K562 (cell line): ENCODE measurements at regions not wholly inside any gene's neighbourhood (a gene's known extent, or its start where the extent isn't known, plus 50 kb on each side); places are given as distances from the start of the nearest gene placed in this dataset.

Experiments used
- ATAC-seq: fragments of 200-7000 bp; cut with Tn5 transposase; 3 replicates; pipeline ENCODE4 v1.9.1; 2020; ENCODE audit warnings: moderate library complexity
- BruUV-seq: library from RNA; stranded (reverse); fragments of 400-500 nt; replicated peaks from 2 replicates; lab custom pipeline; 2021; lab: Mats Ljungman, UMichigan
- CTCF ChIA-PET: fragments of 300-600 bp; formaldehyde crosslinking; extraction: SDS; loops from one replicate; lab custom pipeline; 2021; ENCODE audit warnings: low intra/inter-chr PET ratio; lab: Yijun Ruan, JAX
- POLR2A ChIA-PET: fragments of 300-600, 350-650 bp; sonication (Branson Sonifier 250); formaldehyde crosslinking; extraction: SDS; loops from one replicate; lab custom pipeline; 2021; ENCODE audit warnings: antibody characterized with exemption, inconsistent platforms; lab: Yijun Ruan, JAX
- DNase-seq, 4 experiments: peaks; one replicate each; pipeline versions ENCODE4 v3.0.0 to v3.0.0-alpha.2; 2011 to 2018; ENCODE audit warnings: low spot score in 3 of 4, mixed read lengths in 3 of 4; ENCODE audit errors: extremely low read depth in 1 of 4
- FAIRE-seq: peaks from 2 replicates; lab custom pipeline; 2011; peaks lifted over from hg19 to GRCh38; lab: Jason Lieb, UNC
- H2AFZ ChIP-seq: 2 replicates; pipeline ENCODE4 v1.6.0; 2011; ENCODE audit warnings: low read depth, low read length, control low read depth, inconsistent platforms
- H3K27ac ChIP-seq: fragments of 200-600 bp; 3 replicates; pipeline ENCODE4 v1.8.0; 2011; ENCODE audit warnings: low read depth, mild to moderate bottlenecking, control low read depth, inconsistent platforms, low read length, moderate library complexity, mixed read lengths; ENCODE audit errors: extremely low read depth
- H3K27me3 ChIP-seq, 2 experiments: fragments of 300-600 bp in 1 of 2; 2 replicates in 1 of 2; 3 replicates in 1 of 2; pipeline versions ENCODE4 v1.6.0 to v1.8.0; 2011; ENCODE audit warnings: inconsistent platforms in 2 of 2, low read length in 2 of 2, mild to moderate bottlenecking in 1 of 2, mixed read lengths in 1 of 2, moderate library complexity in 1 of 2; ENCODE audit not compliant: control insufficient read depth in 2 of 2, insufficient read depth in 2 of 2
- H3K36me3 ChIP-seq: fragments of 300-600 bp; 3 replicates; pipeline ENCODE4 v1.8.0; 2011; ENCODE audit warnings: mild to moderate bottlenecking, low read length, inconsistent platforms; ENCODE audit not compliant: control insufficient read depth, insufficient read depth
- H3K4me1 ChIP-seq, 2 experiments: fragments of 200-600 bp in 1 of 2; replicated peaks in 1 of 2; 2 replicates in 1 of 2; 3 replicates in 1 of 2; pipeline versions ENCODE4 v1.5.1 to v1.8.0; 2011; ENCODE audit warnings: inconsistent platforms in 2 of 2, low read length in 2 of 2, mild to moderate bottlenecking in 1 of 2, mixed read lengths in 1 of 2, moderate library complexity in 1 of 2; ENCODE audit not compliant: control insufficient read depth in 2 of 2, insufficient read depth in 2 of 2
- H3K4me2 ChIP-seq: 2 replicates; pipeline ENCODE4 v1.6.1; 2011; ENCODE audit warnings: low read length, control low read depth, inconsistent platforms, mixed read lengths; ENCODE audit not compliant: insufficient read depth
- H3K4me3 ChIP-seq: fragments of 200-600 bp; sonication (generic), shearing (Covaris generic); 2 replicates; pipeline ENCODE4 v1.5.1; 2016; ENCODE audit warnings: control low read depth, inconsistent platforms
- H3K79me2 ChIP-seq: fragments of 200-600 bp; 3 replicates; pipeline ENCODE4 v1.8.0; 2011; ENCODE audit warnings: low read length, inconsistent platforms; ENCODE audit not compliant: control insufficient read depth, insufficient read depth
- H3K9ac ChIP-seq, 2 experiments: 2 replicates each; pipeline versions ENCODE4 v1.6.0 to v1.6.1; 2011; ENCODE audit warnings: low read depth in 2 of 2, low read length in 2 of 2, control low read depth in 1 of 2, inconsistent platforms in 1 of 2, mild to moderate bottlenecking in 1 of 2, mixed read lengths in 1 of 2; ENCODE audit not compliant: insufficient read depth in 1 of 2
- H3K9me1 ChIP-seq: one replicate; pipeline ENCODE4 v1.6.0; 2011; ENCODE audit warnings: inconsistent platforms, mild to moderate bottlenecking, low read length, moderate library complexity; ENCODE audit not compliant: control insufficient read depth, insufficient read depth
- H3K9me3 ChIP-seq: replicated peaks from 2 replicates; pipeline ENCODE4 v1.5.1; 2011; ENCODE audit warnings: low read depth, low read length, inconsistent platforms; ENCODE audit not compliant: control insufficient read depth, insufficient read depth
- H4K20me1 ChIP-seq: replicated peaks from 2 replicates; pipeline ENCODE4 v1.6.1; 2011; ENCODE audit warnings: low read length, inconsistent platforms, mixed read lengths; ENCODE audit not compliant: control insufficient read depth, insufficient read depth
- KLF10 ChIP-seq: fragments of 250-450 bp; sonication (Bioruptor Pico); IDR thresholded peaks from 2 replicates; pipeline ENCODE4 v1.6.1; 2021; ENCODE audit warnings: matching md5 sums
- NELFE ChIP-seq: IDR thresholded peaks from 2 replicates; pipeline ENCODE4 v1.6.1; 2011; ENCODE audit warnings: mild to moderate bottlenecking; ENCODE audit not compliant: insufficient read depth, insufficient read length
- POLR2AphosphoS5 ChIP-seq: IDR thresholded peaks from 2 replicates; pipeline ENCODE4 v1.6.1; 2011; ENCODE audit warnings: mild to moderate bottlenecking, low read depth, low read length, moderate library complexity; ENCODE audit not compliant: control insufficient read depth, insufficient read depth
- SMARCE1 ChIP-seq: fragments of 450-650 bp; IDR thresholded peaks from 2 replicates; pipeline ENCODE4 v1.7.1; 2016; ENCODE audit warnings: mild to moderate bottlenecking
- ZC3H4 ChIP-seq: sonication (generic); formaldehyde crosslinking; IDR thresholded peaks from 2 replicates; pipeline ENCODE4 v1.9.0; 2021; ENCODE audit warnings: missing genetic modification reagents, borderline replicate concordance
- WGBS: fragments of 100-300 bp; shearing (Covaris generic); methylation state at CpG from one replicate; pipeline ENCODE4 v1.1.6; 2016; ENCODE audit warnings: low coverage, mixed read lengths; ENCODE audit not compliant: insufficient coverage; ENCODE audit errors: missing lambda C conversion rate; 5-methylcytosine and 5-hydroxymethylcytosine counted together
- in situ Hi-C: fragments of 300-500 bp; cut with MboI; formaldehyde crosslinking; loops from 4 replicates; pipeline ENCODE4 v1.15.0; 2018; ENCODE audit warnings: inconsistent platforms, mixed read lengths
- intact Hi-C: fragments of 100-400 bp; cut with micrococcal nuclease; formaldehyde crosslinking; loops from 2 replicates; pipeline ENCODE4 v1.14.2; 2022
- TF ChIP-seq, protein P1 (sequence below): fragments of 450-650 bp; formaldehyde crosslinking; IDR thresholded peaks from 2 replicates; pipeline ENCODE4 v1.4.0; 2020; ENCODE audit warnings: mild to moderate bottlenecking, mixed read lengths
- TF ChIP-seq, protein P2 (sequence below): fragments of 250-450 bp; sonication (Bioruptor Pico); IDR thresholded peaks from 2 replicates; pipeline ENCODE4 v1.4.0; 2020; ENCODE audit warnings: mild to moderate bottlenecking
- TF ChIP-seq, protein P3 (sequence below): sonication (generic); formaldehyde crosslinking; IDR thresholded peaks from 2 replicates; pipeline ENCODE4 v1.8.0; 2022; ENCODE audit warnings: mild to moderate bottlenecking, low read depth, missing genetic modification reagents

DNA sequence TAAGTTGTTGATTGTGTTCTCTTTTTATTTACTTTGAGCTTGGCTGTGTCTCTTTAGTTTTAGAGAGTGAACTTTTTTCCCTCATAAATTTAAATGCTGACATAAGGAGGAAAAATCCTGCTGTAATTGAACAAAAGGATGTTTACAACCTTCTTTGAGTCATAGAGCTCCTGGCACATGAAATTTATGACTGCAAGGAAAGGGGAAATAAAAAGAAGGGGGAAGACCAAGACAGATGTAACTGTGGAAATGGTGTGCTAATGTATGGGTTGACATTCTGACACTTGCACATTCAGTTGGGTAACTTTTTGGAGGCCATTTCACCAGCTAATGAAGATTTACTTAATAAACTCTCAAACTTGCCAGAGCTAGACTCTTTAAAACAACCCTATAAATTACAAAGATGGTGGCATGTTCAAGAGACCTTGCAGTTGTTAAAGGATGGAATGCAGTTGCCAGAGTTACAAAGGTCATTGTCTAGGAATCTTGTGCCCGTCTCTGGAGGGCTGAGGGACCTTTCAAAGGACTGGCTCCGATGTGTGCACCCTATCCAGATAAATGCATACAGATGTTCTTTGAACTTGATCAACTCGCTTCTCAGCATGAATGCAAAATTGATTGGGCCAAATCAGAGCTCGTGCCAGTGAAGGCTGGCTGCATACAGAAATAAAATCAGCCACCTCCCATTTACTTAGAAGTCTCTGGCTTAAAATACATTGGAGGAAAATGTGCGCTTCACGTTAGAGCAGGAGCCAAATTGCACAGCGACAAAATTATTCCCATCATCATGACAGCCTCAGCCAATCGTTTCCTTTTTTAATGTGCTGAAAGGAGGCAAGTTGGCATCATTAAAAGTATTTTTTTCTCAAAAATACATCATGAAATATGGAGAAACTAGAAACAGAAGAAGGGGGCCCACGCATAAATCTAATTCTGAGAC is 289.0 kb upstream of the XYLT1 start:
- ChIA-PET POLR2A (no interaction called here), CTCF (no interaction called here)
- H3K27me3 ChIP-seq, result peaks cover 0 to 3% of the 10 kb centered on the region in 2 experiments; a peak in 2 of 5 replicates
- DNase-seq (no peak), ATAC-seq (no peak), FAIRE-seq (no peak)
- H3K4me1 ChIP-seq, result no peaks in the 10 kb centered on the region
- TF ChIP-seq, protein P1, sequence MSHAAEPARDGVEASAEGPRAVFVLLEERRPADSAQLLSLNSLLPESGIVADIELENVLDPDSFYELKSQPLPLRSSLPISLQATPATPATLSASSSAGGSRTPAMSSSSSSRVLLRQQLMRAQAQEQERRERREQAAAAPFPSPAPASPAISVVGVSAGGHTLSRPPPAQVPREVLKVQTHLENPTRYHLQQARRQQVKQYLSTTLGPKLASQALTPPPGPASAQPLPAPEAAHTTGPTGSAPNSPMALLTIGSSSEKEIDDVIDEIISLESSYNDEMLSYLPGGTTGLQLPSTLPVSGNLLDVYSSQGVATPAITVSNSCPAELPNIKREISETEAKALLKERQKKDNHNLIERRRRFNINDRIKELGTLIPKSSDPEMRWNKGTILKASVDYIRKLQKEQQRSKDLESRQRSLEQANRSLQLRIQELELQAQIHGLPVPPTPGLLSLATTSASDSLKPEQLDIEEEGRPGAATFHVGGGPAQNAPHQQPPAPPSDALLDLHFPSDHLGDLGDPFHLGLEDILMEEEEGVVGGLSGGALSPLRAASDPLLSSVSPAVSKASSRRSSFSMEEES, result no peak
- TF ChIP-seq SMARCE1 (no peak), POLR2AphosphoS5 (no peak), KLF10 (CRISPR knock-in tag) (no peak), ZC3H4 (no peak), NELFE (no peak)
- TF ChIP-seq, protein P2, sequence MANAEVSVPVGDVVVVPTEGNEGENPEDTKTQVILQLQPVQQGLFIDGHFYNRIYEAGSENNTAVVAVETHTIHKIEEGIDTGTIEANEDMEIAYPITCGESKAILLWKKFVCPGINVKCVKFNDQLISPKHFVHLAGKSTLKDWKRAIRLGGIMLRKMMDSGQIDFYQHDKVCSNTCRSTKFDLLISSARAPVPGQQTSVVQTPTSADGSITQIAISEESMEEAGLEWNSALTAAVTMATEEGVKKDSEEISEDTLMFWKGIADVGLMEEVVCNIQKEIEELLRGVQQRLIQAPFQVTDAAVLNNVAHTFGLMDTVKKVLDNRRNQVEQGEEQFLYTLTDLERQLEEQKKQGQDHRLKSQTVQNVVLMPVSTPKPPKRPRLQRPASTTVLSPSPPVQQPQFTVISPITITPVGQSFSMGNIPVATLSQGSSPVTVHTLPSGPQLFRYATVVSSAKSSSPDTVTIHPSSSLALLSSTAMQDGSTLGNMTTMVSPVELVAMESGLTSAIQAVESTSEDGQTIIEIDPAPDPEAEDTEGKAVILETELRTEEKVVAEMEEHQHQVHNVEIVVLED, result no peak
- TF ChIP-seq, protein P3, sequence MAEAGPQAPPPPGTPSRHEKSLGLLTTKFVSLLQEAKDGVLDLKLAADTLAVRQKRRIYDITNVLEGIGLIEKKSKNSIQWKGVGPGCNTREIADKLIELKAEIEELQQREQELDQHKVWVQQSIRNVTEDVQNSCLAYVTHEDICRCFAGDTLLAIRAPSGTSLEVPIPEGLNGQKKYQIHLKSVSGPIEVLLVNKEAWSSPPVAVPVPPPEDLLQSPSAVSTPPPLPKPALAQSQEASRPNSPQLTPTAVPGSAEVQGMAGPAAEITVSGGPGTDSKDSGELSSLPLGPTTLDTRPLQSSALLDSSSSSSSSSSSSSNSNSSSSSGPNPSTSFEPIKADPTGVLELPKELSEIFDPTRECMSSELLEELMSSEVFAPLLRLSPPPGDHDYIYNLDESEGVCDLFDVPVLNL (CRISPR knock-in tag), result no peak
- 1% methylated on average over 9 of the region's 9 CpGs for WGBS
- in situ Hi-C loops (no loop called here), intact Hi-C loops (no loop called here)
- H2AFZ ChIP-seq, result no peak overlapping the region
- no peak overlapping the region for H3K4me2 ChIP-seq
- H3K9ac ChIP-seq, result no peak overlapping the region
- H3K9me3 ChIP-seq, result no peaks in the 10 kb centered on the region
- no peaks in the 10 kb centered on the region for H3K79me2 ChIP-seq
- H3K27ac ChIP-seq, result no peak overlapping the region
- H4K20me1 ChIP-seq, result no peaks in the 10 kb centered on the region
- H3K9me1 ChIP-seq, result no peaks in the 10 kb centered on the region
- H3K36me3 ChIP-seq, result no peaks in the 10 kb centered on the region
- H3K4me3 ChIP-seq, result no peak overlapping the region
- no TSS peak for BruUV-seq
